Central memory CD4-positive, alpha-beta T cell (primary cell): ENCODE measurements at regions not wholly inside any gene's neighbourhood (a gene's known extent, or its start where the extent isn't known, plus 50 kb on each side); places are given as distances from the start of the nearest gene placed in this dataset.
"Not testable (repeated sequence)": the region's sequence is repeated elsewhere in the genome, so short reads cannot be mapped to it uniquely, and the experiment has no call there.

Source experiments
- DNase-seq: peaks from one replicate; pipeline ENCODE4 v3.0.0; 2022

DNA sequence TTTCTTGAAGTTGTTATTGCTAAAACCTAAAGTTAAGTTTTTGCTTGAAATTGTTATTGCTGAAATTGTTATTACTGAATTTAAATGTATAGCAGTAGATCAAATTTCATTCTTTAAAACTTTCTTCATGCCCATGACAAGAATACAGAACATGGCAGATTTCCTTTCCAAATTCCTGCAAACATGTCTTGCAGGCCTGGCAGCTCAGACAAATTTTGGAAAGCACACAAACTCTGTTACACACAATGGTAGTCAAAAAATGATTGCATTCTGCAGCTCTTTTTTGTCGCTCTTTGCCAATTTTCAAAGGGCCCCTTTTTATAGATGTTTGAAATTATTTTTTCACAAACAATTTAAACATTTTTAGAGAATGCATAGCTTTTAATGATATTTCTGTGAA, 1292.3 kb upstream of the B3GALT2 start:
- no peak for DNase-seq

DNA sequence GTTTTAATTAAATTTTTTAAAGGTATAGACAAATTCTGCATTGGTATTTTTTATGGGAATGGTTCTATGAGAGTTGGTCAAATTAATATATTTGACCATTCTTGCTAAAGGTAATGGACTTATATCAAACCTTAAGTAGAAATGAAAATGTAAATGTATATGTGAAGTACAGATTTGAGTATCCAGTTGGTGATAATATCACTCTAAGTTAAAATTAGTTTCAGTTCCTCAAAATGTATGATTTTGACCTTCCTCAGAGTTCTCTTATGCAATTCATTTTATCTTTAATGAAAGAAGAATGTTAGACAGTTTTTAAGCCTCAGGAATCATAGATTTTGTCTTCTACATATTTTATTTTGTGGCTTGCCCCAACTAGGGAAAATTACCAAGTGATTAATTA, 1291.5 kb upstream of the B3GALT2 start:
- no peak for DNase-seq

DNA sequence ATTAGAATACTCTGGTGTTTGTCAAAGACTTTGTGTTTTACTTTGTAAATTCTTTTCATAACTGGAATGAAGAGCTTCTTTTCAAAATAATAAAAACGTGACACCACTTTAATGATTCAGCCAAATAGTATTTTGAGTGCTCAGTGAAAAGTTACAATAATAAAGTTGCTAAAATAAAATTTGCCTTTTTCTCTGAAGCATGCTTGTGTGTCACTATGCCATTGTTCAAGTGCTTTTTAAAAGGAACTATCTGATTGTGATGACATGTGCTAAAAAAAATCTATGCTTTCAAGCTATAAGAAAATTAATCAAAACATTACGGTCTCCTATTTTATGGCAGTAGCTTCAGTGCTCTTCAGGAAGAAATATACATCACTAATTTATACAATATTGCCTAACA, 1290.5 kb upstream of the B3GALT2 start:
- DNase-seq = no peak

DNA sequence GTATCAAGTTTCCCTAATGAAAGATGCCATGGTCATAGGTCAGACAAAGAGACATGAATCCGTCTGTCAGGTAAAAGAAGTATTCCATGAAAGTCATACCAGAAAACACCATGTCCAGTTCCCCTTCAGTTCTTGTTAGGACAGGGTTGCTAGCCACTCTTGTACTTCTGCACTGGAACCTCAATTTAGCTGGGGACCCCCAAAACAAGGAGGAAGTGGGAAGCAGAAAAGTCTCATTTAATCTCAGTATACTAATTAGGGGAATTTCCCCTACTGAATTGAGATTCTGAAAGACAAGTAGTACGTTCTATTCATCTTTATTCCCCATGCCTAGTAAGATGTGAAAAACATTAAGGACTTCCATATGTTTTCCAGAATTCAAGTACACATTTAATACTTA, 1289.9 kb upstream of the B3GALT2 start:
- no peak for DNase-seq

DNA sequence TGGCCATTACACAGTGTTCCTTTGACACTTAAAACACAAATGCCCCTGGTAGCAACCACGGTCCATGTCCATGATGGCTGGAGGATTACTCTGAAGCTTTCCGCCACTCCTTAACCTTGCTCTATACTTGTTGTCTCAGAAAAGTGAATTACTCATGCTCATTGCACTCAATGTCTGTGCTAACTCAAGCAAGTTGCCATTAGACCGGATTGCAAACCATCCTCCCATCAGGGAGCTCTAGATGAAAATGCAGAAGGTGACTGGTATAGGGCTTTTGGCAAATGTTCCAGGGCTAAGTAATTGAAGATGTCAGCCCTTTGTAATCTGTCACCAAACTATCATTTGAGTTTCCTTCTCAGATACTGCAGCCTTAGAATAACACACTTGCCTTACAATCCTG, 1288.3 kb upstream of the B3GALT2 start:
- DNase-seq = no peak

DNA sequence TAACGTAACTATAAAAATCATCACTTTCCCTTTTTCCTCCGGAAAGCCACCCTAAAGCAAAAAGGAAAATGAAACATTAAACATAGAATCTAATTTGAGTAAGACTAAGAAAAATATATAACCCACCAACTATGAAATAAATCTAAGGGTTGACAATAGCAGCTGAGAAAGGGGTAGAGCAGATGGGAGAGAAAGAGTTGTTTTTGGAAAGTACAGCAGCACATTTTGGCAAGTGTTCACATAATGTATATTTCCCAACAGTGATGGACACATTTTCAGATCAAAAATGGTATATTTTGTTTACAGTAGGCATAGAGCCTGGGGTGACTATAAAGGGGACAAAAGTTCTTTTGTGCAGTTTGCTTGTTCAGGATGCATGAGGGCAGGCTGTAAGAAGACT, 1287.4 kb upstream of the B3GALT2 start:
- DNase-seq = no peak

DNA sequence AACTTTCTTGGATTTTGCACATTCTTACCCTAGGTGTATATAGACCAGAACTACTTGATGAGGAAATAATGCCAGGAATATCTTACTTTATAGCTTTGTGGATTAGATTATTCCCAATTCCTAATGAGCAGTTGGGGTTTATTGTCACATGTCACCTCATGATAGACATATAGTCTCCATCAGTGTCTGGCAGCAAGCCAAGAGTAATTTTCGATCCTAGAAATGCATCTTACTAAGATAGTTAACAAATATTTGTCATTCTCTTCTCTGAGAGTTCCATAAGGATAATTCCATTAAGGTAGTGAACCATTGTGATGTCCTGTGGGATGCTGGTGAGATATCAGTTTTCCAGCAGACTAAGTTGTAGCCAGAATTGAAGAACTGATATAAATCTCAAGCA, 1282.9 kb upstream of the B3GALT2 start:
- no peak for DNase-seq

DNA sequence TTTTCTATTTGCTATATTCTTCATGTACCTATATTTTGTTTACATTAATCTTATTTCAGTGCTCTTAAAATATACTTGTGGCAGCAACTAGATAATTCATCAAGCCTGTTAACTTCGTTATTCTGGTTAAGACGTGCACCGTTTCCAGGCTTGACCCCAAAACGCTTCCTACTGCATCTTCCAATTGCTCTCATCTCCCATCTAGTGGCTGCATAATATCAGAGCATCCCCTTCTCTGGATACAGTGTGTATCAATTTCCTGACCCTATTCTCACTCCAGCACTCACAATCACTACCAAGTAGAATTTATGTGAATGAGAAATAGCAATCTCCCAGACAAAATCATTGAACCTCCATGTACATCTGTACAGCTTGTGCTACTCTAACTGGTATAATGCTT, 1280.3 kb upstream of the B3GALT2 start:
- no peak for DNase-seq

DNA sequence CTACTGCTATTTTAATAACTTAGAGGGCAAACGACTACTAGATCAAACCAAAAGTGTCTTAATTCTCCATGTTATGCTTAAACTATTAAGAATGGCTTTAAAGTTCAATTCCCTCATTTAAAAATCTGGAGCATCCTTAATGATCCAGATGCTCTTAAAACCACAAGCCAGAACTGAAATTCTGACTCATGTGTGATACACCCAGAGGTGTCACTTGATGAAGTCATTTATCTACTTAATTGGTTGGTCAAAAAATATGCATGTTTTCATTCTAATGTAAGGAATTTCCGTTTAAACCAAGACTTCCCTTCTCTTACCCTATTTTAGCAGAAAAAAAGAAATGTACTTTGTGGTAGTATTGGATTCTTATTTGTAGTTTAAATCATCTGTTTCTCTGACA, 1261.2 kb upstream of the B3GALT2 start:
- DNase-seq = no peak

DNA sequence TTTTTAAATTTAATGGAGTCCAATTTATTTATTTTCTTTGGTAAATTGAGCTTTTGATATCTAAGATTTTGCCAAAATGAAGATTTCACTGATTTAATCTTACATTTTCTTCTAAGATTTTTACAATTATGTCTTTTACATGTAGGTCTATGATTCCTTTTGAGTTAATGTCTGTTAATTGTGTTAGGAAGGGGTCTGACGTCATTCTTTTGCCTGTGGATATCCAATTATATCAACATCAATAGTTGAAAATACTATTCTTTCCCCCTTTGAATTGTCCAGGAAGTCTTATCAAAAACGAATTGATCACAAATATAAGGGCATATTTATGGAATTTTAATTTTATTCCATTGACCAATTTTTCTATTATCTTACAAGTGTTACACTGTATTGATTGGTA, 1258.8 kb upstream of the B3GALT2 start:
- DNase-seq = no peak

DNA sequence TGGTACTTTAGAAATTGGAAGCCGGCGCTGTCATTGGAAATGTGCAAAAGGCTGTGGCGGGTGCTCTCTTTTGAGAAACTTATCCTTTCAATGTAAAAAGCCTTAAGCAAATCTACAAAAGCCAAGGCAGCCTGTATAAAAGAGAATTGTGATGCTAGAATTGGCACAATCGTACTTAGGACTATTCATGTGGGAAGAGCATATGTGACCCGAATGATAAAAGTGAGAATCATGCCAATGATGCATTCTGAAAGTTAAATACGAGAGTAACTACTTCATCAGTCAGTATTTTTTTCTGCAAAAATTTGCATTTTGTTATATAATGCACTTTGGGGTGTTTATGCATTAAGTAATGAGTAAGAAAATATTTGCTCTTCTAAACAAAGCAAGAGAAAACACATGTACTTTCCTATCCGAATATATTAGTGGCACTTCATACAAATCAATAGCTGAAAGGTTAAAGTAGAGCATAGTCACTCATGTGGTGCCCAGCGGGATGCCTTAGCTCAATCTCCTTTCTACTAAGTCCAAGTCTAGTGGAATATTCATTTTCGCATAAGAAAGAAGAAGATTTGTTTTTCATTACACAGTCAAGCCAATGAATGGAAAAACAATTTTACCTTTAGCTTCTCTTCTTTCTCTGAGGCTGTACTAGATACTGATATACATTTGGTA, 1256.6 kb upstream of the B3GALT2 start:
- DNase-seq = no peak

DNA sequence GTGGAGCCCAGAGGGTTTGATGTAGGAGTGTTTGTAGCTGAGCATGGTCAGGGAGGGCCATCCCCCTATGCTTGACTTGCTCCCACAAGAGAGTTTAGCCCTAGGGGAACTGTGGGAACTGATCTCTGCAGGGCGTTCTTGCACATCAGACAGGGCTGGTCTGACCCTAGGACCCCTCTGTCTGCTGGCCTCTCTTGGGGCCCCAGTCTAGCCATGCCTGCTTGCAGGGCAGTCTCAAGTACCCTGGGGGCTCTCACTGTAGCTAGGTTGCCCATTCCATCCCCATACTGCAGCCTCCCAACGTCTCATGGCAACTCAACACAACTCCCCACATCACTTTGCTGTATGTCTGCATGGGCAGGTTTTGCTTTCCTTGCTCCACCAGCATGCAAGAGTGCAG, 1250.7 kb upstream of the B3GALT2 start:
- DNase-seq = no peak

DNA sequence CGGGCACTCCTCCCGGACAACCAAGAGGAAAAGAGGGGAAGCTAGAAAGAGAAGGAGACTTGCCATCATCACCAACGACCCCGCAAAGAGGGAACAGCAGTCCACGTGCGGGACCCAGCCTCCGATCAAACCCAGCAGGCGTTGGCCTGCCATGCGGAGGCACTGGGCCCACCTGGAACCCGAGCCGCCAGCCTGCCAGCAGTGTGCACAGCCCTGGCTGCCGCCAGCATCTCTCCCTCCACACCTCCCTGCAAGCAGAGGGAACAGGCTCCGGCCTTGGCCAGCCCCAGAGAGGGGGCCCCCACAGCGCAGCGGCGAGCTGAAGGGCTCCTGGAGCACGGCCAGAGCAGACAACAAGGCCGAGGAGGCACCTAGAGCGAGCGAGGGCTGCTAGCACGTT, 1244.7 kb upstream of the B3GALT2 start:
- no peak for DNase-seq

DNA sequence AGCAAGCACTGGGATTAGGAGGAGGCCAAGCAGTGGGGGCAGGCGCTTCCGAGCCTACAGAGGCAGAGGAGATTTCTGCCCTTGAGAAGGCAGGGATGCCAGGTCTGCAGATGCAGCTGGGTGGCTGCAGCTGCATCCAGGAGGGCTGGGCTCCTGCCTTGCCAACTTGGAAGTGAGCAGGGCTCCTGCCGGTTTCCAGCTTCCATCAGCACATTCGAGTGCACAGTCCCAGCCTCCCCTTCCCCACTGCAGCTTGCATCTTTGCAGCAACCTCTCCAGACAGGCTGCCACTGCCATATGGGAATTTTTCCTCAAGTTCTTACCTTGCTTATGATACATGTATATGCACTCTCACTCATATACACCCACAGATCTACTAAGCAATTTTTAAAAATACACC, 1234.3 kb upstream of the B3GALT2 start:
- DNase-seq = no peak

DNA sequence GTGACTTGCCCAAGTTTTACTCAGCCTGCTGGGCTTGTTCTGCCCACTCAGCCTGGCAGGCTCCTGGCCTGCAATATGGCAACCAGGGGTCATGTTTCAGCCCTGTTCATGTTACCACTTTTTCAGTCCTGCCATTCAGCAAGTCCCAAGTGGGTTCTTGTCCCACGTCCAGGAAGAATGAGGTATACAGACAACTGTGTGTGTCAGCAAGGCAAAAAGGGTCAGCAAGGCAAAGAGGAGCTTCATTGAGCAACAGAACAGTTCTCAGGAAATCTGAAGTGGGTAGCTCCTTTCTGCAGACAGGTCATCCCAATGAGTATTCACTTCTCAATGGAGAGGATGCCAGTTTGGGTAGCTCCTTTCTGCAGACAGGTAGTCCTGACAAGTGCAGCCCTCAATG, 1233.3 kb upstream of the B3GALT2 start:
- no peak for DNase-seq

DNA sequence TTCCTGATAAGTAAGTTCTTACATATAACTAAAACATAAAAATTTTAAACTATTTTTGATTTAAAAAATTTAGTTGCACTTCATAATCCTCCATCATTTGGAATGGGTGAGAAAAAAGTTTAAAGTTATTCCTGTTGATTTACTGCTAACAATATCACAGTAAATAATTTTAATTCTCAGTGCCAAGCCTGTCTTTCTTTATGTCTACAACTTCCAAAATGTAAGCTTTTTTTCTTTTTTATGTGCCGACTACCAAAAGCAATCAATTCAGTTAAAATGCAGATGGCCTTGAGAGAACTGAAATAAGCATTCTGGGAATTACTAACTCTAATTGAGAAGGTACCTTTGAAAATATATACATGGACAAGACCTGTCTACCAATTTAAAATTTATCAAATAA, 1224.3 kb upstream of the B3GALT2 start:
- no peak for DNase-seq

DNA sequence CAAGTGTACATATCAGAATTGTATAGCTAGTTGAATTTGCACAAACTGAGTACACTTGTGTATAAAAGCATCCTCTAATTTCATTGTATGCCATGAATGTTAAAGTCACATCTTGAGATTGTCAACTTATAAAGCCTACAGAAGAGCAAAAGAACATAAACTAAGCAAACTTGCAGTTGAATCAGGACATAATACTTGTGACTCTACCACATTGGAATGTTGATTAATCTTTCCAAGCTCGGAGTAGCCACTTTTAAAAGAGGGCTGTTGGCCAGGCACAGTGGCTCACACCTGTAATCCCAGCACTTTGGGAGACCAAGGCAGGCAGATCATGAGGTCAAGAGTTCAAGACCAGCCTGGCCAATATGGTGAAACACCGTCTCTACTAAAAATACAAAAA, 1220.8 kb upstream of the B3GALT2 start:
- DNase-seq = not testable (repeated sequence)

DNA sequence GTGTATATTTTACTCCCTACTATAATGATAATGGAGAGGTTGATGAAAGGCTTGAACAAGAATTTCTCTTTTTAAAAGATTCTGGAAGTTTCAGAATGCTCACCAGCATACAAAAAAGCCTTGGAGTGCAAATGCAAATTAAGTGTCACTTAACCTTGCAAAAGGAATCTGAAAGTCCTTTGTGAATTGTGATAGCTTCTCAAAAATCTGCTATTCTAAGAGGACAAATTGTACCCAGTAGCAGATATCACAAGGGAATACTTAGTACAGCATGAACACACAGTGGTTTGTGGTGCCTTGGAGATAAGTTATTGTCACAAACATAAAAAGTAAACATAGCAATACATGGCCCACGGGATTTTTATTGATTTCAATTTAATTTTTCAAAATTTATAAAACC, 1208.3 kb upstream of the B3GALT2 start:
- no peak for DNase-seq

DNA sequence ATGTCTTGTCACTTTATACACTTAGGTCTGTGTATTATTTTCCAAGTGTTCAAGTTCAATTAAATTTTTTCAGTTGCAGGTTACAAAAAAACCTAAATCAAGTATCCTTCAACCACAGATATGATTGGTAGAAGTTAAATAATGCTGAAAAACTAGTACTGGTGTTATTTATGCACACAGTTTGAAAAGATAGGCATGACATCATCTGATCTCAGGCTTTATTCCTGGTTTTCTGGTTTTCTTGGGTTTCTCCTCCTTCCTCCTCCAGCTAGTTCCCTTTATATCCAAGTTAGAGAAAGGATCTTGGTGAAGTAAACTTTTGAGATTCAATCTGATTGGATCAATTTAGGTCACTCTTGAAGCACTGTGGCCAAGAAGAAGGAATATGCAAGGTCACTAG, 1201.1 kb upstream of the B3GALT2 start:
- DNase-seq = no peak

DNA sequence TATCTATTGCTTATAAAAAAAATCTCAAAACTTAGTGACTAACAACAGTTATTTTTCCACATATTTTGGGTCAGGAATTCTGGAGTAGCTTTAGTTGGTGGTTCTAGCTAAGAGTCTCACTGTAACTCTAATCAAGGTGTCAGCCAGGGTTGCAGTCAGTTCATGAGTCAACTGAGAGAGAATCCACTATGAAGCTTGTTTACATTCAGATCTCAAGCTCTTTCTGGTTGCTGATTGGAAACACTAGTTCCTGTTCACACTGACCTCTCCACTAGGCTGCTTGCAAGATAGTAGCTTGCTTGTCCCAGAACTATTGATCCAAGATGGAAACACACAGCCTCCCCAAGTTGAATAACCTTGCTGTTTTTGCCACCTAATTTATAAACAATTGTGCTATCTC, 1192.1 kb upstream of the B3GALT2 start:
- no peak for DNase-seq

DNA sequence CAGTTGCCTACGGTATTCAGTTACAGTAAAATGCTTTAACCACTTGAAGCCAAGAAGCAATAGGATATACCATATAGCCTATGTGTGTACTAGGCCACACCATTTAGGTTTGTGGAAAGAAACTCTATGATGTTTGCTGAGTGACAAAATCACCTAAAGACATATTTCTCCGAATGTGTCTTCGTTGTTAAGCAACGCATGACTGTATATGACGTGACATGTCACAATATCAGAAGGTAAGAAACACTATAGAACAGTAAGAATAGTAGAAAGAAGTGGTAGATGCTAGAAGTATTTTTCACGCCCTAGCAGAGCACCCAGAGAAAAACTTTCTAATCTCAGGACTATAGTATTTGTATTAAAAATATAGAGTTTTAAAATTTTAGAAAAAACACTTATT, 1188.2 kb upstream of the B3GALT2 start:
- no peak for DNase-seq

DNA sequence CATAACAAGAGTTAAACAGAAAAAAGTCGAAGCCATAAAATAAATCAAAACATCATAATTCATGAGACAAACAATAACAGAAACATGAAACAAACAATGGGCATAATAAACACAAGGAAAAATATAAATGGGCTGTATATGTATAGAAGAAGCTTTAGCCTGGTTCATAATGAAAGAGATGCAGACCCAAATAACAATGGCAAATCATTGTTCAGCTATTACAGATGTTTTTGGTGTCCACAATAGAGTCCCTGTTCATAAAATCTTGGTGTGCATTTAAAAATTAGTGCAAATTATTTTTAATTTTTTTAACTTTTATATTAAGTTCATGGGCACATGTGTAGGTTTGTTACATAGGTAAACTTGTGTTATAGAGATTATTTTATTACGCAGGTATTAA, 1185.9 kb upstream of the B3GALT2 start:
- no peak for DNase-seq

DNA sequence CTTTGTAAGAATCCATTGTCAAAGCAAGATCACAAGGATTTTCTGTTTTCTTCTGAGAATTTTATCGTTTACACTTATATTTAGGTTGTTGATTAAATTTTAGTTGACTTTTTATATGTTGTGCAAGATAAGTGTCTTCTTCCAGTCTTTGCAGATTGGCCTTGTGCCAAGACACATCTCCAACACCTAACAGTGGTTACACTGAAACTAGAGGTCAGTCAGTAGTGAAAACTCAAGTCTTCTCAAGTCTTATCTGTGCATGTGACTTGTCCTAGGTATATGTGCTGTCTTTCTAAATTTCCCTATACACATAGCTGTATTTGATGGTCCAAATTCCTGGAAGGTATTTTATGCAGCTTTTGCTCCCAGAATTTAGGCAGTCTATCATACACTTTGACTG, 1183.2 kb upstream of the B3GALT2 start:
- no peak for DNase-seq

DNA sequence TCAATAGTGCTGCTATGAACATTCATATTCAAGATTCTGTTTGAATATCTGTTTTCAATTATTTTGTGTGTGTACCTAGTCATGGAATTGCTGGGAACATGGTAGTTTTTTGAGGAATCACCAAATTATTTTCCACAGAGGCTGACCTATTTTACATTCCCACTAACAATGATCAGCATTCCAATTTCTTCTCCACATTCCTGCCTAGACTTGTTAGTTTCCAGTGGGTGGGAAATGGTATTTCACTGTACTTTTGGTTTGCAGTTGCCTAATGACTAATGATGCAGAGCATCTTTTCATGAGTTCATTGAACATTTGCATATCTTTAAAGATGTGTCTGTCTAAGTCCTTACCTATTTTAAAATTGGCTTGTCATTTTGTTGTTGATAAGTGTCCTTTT, 1182.6 kb upstream of the B3GALT2 start:
- DNase-seq = no peak

DNA sequence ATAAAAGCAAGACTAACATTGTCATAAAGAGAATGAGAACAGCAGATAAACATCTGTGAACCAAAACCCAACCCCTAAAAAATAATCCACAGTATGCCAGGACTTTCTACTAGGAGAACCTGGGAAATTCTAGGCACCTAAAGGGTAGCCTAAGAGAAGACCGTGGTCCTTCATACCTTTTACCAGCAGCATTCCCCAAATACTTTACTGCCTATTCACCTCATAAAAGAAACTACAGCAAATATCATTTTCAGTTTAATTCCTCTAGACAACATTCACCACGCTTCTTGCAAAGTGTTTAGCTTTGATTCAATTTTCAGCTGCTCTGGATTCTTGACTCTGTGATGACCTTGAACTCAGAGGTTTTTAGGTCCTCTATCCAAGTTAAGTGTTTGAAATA, 1180.7 kb upstream of the B3GALT2 start:
- no peak for DNase-seq

DNA sequence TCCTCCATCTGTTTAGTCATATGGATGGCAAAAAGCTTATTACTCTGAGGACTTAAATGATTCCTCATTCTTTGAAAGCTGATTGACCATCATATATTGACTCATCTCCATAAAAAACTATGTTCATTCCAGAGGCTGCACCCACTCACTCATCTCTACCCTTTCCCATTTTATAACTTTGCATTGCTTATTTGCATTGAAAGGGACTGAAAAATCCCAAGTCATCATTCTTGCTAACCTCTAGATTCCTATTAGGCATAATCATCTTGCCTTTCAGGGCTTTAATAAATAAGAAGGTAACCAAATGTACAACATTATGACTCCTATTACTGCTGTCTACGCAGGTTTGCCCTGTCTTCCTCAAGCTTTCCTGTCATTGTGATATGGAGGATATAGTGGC, 1180.3 kb upstream of the B3GALT2 start:
- DNase-seq = no peak
